Mammary epithelial cell (primary cell): ENCODE measurements at regions not wholly inside any gene's neighbourhood (a gene's known extent, or its start where the extent isn't known, plus 50 kb on each side); places are given as distances from the start of the nearest gene placed in this dataset.

Experiments
- EZH2 ChIP-seq: IDR thresholded peaks from 2 replicates; pipeline ENCODE4 v1.6.1; 2012; ENCODE audit warnings: low read length, inconsistent platforms, borderline replicate concordance
- TF ChIP-seq, protein P1 (sequence below), 2 donors: IDR thresholded peaks in 1 of 2; conservative IDR thresholded peaks in 1 of 2; 2 replicates each; pipeline ENCODE4 v1.5.1; 2011 to 2012; ENCODE audit warnings: inconsistent platforms in 2 of 2, low read length in 2 of 2, mild to moderate bottlenecking in 2 of 2, control low read depth in 1 of 2, low read depth in 1 of 2; ENCODE audit not compliant: insufficient read depth in 1 of 2; ENCODE audit errors: extremely low read depth in 1 of 2

DNA sequence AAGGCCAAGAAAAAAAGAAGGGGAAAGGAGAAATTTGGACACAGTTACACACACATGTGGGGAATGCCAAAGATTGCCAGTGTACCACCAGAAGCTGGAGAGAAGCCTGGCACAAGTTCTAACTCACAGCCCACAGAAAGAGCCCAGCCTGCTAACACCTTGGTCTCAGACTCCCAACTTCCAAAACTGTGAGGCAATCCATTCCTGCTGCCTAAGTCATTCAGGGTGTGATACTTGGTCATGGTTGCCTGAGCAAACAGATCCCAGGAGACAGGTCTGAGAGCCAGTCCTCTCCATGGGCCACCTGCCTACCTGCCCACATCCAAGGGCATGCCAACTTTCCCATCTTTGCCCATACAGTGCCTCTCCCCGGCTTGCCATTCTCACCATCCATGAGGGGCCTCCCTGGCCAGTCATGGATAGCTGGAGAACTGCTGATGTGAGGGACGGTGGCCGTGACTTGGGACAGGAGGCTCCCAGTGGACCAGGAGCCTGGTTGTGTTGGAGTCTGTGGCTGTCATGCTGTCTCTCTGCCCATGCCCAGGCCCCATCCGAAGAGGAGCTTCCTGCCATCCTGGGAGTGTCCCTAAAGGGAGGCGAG, 198.0 kb upstream of the RTL1 start:
- TF ChIP-seq, protein P1, sequence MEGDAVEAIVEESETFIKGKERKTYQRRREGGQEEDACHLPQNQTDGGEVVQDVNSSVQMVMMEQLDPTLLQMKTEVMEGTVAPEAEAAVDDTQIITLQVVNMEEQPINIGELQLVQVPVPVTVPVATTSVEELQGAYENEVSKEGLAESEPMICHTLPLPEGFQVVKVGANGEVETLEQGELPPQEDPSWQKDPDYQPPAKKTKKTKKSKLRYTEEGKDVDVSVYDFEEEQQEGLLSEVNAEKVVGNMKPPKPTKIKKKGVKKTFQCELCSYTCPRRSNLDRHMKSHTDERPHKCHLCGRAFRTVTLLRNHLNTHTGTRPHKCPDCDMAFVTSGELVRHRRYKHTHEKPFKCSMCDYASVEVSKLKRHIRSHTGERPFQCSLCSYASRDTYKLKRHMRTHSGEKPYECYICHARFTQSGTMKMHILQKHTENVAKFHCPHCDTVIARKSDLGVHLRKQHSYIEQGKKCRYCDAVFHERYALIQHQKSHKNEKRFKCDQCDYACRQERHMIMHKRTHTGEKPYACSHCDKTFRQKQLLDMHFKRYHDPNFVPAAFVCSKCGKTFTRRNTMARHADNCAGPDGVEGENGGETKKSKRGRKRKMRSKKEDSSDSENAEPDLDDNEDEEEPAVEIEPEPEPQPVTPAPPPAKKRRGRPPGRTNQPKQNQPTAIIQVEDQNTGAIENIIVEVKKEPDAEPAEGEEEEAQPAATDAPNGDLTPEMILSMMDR (conservative IDR thresholded peaks at IDR 0.05 in 1 of 2, IDR thresholded peaks at IDR 0.05 in 1 of 2; ENCODE audit: extremely low read depth in 1 of 2, insufficient read depth in 1 of 2, low read depth in 1 of 2, low read length in 2 of 2): no peak
- no peak for TF ChIP-seq EZH2
